ENCODE measurements at regions not wholly inside any gene's neighbourhood (a gene's known extent, or its start where the extent isn't known, plus 50 kb on each side); places are given as distances from the start of the nearest gene placed in this dataset.
A peak's percentile ranks its signal among the peaks of the same experiment; 100 is the strongest.

DNA sequence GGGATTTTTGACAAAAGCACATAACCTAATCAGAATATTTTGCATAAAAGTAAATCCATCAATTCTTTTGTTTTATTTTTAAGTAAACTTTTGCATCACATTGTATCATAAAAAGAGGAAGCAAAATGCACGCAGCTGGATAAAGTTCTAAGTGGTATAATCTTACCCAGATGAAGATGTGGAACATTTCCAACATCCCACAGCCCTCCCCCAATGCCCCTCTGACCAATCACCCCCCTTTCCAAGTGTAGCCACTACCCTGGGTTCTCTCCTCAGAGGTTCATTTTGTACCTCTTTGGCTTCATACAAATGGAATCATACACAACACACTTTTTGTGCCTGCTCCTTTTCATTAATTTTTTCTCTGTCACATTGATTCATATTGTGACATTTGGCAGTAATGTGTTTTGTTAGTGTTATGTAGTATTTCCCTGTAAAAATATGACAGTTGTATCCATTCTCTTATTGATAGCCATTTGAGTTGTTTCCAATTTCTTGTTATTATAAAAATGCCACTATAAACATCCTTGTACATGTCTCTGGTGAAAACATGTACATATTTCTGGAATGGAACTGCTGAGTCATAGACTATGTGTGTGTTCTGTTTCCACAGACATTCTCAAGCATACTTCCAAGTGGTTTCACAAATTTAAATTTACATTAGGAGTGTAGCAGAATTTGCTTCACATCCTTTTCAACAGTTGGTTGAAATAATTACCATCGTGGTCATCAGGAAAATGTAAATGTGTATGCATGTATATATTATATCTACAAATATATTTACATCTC, 92.9 kb upstream of the SYNDIG1 start:
- no peak for DNase-seq

- DNase-seq, result no peak
These were observed 96.1 kb upstream of the SYNDIG1 start for GRCh38 chr20:24373372-24373771.

DNA sequence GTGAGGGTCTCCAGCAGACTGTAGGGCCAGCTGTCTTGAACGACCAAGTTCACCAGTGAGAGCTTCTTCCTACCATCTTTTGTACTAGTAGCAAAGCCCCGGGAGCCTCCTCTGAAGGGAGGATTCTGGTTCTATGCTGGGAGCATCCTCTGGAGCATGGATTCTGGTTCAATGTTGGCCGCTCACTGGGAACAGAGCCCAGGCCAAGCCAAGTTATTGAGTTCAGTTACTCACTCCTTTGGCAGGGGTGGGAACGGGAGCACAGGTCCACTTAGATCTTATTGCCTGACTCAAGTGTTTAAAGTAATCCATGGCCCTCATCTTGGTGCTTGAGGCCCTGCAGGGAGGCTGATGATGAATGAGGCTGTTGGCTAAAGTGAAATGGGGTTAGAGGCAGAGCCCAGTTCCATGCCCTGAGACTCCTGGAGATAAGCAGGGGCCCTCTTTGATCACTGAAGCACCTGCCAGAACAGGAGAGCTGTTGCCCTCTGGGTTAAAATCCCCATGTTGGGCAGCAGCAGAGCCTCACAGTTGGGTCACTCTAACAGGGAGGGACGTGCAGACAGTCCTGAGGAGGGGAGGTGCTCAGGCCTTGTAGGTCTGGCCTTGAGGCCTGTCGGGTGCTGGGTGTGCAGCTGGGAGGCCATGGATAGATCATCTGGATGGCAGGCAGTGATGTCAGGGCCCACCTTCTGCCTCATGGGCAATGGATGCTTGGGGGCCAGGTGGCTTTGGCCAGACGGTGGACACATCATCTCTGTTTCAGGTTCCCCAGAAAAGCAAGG, 98.3 kb upstream of the SYNDIG1 start:
- DNase-seq, result no peak

DNA sequence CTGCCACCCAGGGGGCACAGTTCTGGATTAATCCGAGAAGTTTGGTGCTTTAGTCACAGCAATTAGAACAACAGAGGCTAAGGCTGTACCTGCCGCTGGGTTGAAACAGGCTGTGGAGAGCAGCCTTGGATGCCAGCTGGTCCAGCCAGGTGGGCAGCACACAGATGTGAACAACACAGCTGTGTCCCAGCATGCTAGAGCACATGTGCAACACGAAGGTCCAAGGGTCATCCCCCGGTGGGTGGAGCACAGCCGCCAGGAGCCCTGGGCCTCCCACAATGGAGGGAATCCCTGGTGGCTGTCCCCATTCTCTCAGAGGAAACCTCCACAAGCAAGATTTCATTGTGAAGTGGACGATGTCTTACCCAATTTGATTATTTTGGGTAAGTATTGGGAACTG, 99.2 kb upstream of the SYNDIG1 start:
- DNase-seq, result no peak

DNA sequence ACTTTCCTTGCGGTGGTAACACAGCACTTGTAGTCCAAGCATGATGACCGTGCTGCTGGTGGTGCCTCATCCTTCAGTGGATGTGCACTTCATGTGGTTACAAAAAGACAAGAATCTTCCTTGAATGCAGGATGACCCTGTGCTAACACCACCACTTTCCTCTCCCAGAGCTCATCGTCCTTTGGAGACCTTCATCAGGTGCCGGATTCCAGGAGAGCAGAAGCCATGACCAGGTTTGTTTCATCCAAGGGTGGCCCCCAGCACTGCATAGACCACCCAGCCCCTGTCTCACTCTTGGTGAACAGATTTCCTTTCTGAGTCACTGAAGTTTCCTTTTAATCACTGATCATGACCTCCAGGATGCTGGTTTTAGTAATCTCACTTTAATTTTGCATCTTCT, 101.2 kb upstream of the SYNDIG1 start:
- DNase-seq, result no peak

DNA sequence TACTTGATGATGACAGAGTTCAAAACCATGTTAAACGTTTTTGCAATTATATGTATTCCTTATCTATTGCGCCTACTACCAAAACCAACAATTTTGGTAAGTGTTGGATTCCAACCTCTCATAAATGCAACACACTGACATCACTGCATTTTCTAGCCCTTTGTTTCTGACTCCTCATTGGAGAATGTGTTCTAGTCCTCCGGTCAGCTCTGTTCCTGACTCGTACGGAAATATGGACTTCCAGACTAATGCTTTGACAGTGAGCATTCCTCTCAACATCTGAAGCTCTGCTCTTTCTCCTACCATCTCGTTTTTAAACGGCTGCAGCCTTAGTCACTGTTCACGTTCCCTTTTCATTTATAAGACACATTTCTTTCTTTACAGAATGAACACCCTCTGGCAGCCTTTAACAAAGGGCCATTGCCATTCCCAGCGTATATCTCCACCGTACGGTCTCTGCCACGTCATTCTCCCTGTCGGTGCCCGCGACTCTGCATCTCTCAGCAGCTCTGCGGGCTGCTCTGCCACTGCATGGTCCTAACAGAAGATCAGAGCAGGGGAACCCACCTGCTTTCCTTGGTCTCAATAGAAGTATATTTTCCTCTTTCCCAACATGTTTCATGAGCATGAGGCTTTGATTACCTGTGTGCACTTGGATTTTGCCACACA, 103.0 kb upstream of the SYNDIG1 start:
- DNase-seq, result peak in 4 of 14 donors; percentile 13 to 24 (median 18)

- no peak for DNase-seq
These were observed 103.8 kb upstream of the SYNDIG1 start for GRCh38 chr20:24365670-24366069.

GRCh38 chr20:24364482-24364881, 104.9 kb upstream of the SYNDIG1 start:
- DNase-seq, result no peak

DNA sequence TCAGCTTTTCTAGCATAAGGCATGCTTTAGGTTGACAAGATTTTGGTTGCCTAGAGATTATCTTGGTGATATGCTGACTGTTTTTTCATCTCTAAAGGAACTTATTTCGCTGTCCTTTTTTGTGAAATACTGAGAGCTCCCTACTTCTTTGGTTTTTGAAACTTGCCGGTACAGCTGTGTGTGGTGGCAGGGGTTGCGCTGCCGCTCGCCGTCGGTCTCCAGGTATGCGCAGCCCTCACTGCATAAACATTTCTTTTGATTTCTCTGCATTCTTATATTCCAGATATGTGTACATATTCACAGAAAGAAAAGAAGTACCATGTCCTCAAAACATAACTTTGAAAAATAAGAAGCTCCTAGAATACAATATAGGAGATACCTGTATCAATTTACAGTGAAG, 106.4 kb upstream of the SYNDIG1 start:
- no peak for DNase-seq

DNA sequence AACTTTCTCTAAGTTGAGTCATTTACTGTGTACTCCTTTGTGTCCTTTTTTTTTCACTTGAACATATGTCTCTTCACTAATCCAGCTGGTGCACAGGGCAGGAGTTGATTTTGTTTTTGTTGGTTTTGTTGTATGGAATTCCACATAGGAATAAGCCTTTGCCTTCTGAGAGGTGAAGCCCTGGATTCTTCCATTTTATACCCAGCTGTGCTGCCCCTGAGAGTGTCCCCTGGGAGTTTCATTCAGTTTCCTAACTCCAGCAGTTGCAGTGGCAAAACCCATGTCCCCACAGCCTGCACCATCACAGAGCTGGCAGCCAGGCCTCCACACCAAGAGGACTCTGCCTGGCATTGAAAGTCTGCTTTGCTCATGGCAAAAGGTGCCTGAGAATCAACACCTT, 107.3 kb upstream of the SYNDIG1 start:
- no peak for DNase-seq

GRCh38 chr20:24361541-24361940, 107.9 kb upstream of the SYNDIG1 start:
- no peak for DNase-seq

- DNase-seq, result no peak
These were observed 108.9 kb upstream of the SYNDIG1 start for GRCh38 chr20:24360531-24360930.

DNA sequence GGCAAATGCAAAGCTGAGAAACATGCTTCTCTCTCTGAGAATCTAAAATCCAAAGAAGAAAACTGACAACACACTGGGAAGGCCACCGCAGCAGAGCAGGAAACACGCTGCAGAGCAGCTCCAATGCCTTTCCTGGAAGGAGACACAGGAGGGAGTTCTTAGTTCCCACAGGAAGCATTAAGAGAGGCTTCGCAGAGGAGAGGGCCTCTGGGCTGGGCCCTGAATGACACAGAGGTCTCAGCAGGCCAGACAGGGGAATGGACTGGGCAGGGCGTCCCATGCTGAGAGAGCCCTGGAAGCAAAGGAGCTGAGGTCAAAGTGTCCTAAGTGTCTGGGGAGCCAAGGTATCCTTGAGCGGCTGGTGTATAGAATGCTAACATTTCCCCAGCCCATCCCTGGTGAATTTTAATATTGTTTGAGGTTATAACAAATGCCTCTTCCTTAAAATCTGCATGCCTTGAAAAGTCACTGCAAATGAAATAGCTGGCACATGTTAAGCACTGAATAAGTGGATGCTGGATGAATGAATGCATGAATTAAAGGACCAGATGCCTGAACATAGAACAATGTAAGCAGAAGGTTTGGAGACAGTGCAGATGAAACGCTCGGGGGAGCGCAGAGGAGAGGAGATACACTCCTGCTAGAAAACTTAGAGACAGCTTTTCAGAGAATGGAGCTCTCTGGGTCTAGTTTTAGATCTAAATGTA, 110.0 kb upstream of the SYNDIG1 start:
- no peak for DNase-seq

DNA sequence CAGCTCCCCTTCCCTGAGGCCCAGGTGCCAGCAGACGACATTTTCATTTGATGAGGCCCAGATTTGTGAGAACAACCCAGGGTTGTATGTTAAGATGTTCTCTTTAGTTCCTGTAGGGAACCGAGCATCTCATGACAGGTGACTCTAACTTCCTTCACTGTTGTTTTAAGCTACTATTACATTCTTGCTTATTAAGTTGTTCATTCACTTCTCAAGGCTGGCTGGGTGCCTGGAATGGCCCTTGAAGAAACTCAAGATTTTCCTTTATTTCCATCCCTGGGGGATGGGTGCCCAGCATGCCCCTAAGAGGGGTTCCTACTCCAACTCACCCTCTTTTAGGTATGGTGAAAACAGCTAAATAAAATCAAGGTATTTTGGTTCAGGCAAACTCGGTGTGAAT, 111.5 kb upstream of the SYNDIG1 start:
- DNase-seq, result no peak

DNA sequence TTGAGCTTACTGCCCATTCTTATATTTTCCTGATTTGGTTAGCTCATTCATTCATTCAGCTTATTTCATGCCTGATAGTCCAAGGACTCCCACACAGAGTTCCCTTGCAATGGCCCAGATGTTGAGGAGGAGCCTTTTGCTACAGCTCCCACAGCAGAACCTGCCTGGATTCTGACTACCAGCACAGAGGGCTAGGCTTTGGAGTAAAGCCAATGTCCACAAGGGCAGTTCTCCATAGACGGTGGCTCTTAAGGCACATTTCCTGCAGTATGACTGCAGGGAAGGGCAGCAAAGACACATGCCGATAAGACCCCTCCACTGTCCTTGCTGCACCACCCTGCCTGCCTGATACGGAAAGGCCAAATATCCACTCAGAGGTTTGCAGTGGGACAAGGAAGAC, 112.3 kb upstream of the SYNDIG1 start:
- no peak for DNase-seq

GRCh38 chr20:24353135-24353690, 116.2 kb upstream of the SYNDIG1 start:
- no peak for DNase-seq

GRCh38 chr20:24350923-24351368, 118.5 kb upstream of the SYNDIG1 start:
- no peak for DNase-seq

DNA sequence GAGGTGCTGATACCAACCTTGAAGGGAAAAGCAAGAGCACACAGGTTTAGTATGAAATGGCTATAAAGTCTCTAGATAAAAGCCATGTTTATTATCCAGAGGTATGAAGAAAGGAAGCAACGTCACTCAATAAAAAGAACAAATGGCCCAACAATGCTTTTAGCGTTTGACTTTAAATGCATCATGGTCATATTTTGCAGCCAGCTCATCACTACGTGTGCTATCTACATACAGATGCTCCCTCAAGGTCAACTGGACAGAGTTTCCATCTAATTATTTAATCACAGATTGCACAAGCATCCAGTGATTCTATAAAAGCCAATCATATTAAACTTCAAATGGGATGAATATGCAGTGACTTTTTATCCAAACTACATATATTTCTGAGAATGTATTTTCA, 127.6 kb upstream of the SYNDIG1 start:
- DNase-seq, result no peak

DNA sequence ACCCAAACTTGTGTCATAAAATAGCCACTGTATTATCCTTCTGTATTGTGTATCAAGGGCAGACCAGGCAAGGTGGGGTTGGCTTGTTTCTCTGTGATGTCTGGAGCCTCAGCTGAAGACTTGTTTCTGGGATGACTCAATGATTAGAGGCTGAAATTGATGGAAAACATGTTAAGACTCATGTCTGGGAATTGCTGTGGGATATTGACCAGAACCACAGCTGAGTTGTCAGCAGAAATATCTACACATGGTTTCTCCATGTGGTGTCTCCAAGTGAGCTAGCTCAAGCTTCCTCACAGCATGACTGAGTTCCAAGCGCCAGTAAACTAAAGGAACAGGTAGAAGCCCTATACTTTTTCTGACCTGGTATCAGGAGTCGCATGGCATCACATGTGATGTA, 128.5 kb upstream of the SYNDIG1 start:
- no peak for DNase-seq

DNA sequence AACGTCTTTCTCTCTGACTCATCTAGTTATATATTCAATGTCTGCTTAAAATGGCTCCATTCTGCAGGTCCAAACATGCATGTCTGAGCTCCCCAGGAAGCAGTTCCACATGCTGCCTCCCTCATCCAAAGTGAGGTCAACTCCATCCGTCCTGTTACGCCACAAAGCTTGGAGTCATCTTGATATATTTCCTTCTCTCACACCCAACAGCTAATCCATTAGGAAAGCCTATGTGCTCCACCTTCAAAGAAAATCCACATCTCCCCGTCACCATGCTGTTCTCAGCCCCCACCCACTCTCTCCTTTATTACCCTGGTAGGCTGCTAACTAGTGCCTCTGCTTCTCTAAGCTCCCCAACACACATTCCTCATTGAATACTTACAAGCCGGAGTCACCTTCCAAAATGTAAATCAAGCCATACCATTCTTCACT, 130.2 kb upstream of the SYNDIG1 start:
- no peak for DNase-seq

- DNase-seq, result no peak
These were observed 131.9 kb upstream of the SYNDIG1 start for GRCh38 chr20:24337551-24337950.

DNA sequence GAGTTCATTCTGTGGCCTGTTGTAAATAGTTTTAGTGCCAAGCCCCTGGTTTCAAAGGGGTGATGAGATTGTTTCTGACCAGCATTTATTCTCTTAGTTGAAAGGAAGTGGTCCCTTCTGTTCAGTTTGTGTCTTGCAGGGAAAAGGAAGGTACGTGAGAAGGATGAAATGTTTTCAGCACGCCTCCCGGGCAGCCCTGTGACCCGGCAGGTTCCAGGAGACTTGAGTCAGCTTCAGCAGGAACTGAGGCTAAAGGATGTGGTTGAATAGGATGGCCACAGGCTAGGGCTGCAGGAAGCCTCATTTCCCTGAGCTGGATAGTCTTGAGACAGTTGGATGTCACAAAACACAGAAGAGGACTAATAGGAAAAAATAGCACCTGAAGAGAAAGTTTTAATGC, 132.4 kb upstream of the SYNDIG1 start:
- no peak for DNase-seq
